Effector memory CD4-positive, alpha-beta T cell (primary cell): ENCODE measurements at regions not wholly inside any gene's neighbourhood (a gene's known extent, or its start where the extent isn't known, plus 50 kb on each side); places are given as distances from the start of the nearest gene placed in this dataset.

Source experiments
- DNase-seq, 3 donors: peaks; one replicate each; pipeline ENCODE4 v3.0.0-alpha.2; 2020
- H3K27ac ChIP-seq: 2 replicates; pipeline ENCODE4 v1.7.0; 2013; ENCODE audit warnings: mild to moderate bottlenecking, low read length, moderate library complexity; ENCODE audit not compliant: insufficient read depth, poor library complexity, severe bottlenecking
- H3K27me3 ChIP-seq: replicated peaks from 2 replicates; pipeline ENCODE4 v1.7.0; 2013; ENCODE audit warnings: mild to moderate bottlenecking, low read length; ENCODE audit not compliant: insufficient read depth, control insufficient read depth, poor library complexity, severe bottlenecking
- H3K36me3 ChIP-seq: 2 replicates; pipeline ENCODE4 v1.7.0; 2013; ENCODE audit warnings: mild to moderate bottlenecking, low read length, moderate library complexity; ENCODE audit not compliant: control insufficient read depth, insufficient read depth
- H3K4me1 ChIP-seq: 2 replicates; pipeline ENCODE4 v1.7.0; 2013; ENCODE audit warnings: low read length, mild to moderate bottlenecking; ENCODE audit not compliant: control insufficient read depth, insufficient read depth, poor library complexity, severe bottlenecking
- H3K4me3 ChIP-seq: 2 replicates; pipeline ENCODE4 v1.7.0; 2013; ENCODE audit warnings: low read length, low read depth, mild to moderate bottlenecking; ENCODE audit not compliant: insufficient read depth, poor library complexity, severe bottlenecking
- H3K9me3 ChIP-seq: 2 replicates; pipeline ENCODE4 v1.7.0; 2013; ENCODE audit warnings: mild to moderate bottlenecking, low read length, moderate library complexity; ENCODE audit not compliant: control insufficient read depth

GRCh38 chr2:18151237-18151636, 272.8 kb downstream of the KCNS3 start:
- no peaks in the 10 kb centered on the region for H3K36me3 ChIP-seq
- no peaks in the 10 kb centered on the region for H3K9me3 ChIP-seq
- H3K27ac ChIP-seq, result no peak overlapping the region
- H3K4me3 ChIP-seq, result no peak overlapping the region
- no peak for DNase-seq
- no peaks in the 10 kb centered on the region for H3K27me3 ChIP-seq
- H3K4me1 ChIP-seq, result no peaks in the 10 kb centered on the region

GRCh38 chr2:18149660-18150246, 271.3 kb downstream of the KCNS3 start:
- DNase-seq, result no peak
- H3K4me3 ChIP-seq, result no peak overlapping the region
- no peaks in the 10 kb centered on the region for H3K4me1 ChIP-seq
- H3K27ac ChIP-seq, result no peak overlapping the region
- no peaks in the 10 kb centered on the region for H3K27me3 ChIP-seq
- no peaks in the 10 kb centered on the region for H3K36me3 ChIP-seq
- H3K9me3 ChIP-seq, result no peaks in the 10 kb centered on the region

GRCh38 chr2:18136881-18137475, 258.5 kb downstream of the KCNS3 start:
- no peak overlapping the region for H3K27ac ChIP-seq
- H3K27me3 ChIP-seq, result no peaks in the 10 kb centered on the region
- no peak for DNase-seq

GRCh38 chr2:18133310-18133709, 254.8 kb downstream of the KCNS3 start:
- H3K4me3 ChIP-seq, result no peak overlapping the region
- H3K36me3 ChIP-seq, result no peaks in the 10 kb centered on the region
- H3K27me3 ChIP-seq, result no peaks in the 10 kb centered on the region
- no peaks in the 10 kb centered on the region for H3K4me1 ChIP-seq
- H3K9me3 ChIP-seq, result no peaks in the 10 kb centered on the region
- H3K27ac ChIP-seq, result no peak overlapping the region
- no peak for DNase-seq

More at GRCh38 chr2:18136881-18137475, 258.5 kb downstream of the KCNS3 start:
- Histone ChIP-seq H3K4me1 (no peaks in the 10 kb centered on the region), H3K9me3 (no peaks in the 10 kb centered on the region), H3K4me3 (no peak overlapping the region), H3K36me3 (no peaks in the 10 kb centered on the region)

GRCh38 chr2:18132697-18133096, 254.2 kb downstream of the KCNS3 start:
- Histone ChIP-seq H3K27ac (no peak overlapping the region), H3K9me3 (no peaks in the 10 kb centered on the region), H3K4me3 (no peak overlapping the region), H3K27me3 (no peaks in the 10 kb centered on the region), H3K4me1 (no peaks in the 10 kb centered on the region), H3K36me3 (no peaks in the 10 kb centered on the region)
- no peak for DNase-seq

- H3K4me3 ChIP-seq, result no peak overlapping the region
- no peaks in the 10 kb centered on the region for H3K36me3 ChIP-seq
- H3K27me3 ChIP-seq, result no peaks in the 10 kb centered on the region
- DNase-seq, result no peak
- no peak overlapping the region for H3K27ac ChIP-seq
- H3K4me1 ChIP-seq, result no peaks in the 10 kb centered on the region
- H3K9me3 ChIP-seq, result no peaks in the 10 kb centered on the region
Observed at GRCh38 chr2:18131761-18132160, 253.3 kb downstream of the KCNS3 start.

- Histone ChIP-seq H3K27ac (no peak overlapping the region), H3K9me3 (no peaks in the 10 kb centered on the region), H3K27me3 (no peaks in the 10 kb centered on the region), H3K36me3 (no peaks in the 10 kb centered on the region), H3K4me1 (no peaks in the 10 kb centered on the region), H3K4me3 (no peak overlapping the region)
- DNase-seq, result no peak
Observed at GRCh38 chr2:18129348-18129747, 250.9 kb downstream of the KCNS3 start.

- Histone ChIP-seq H3K27ac (no peak overlapping the region), H3K4me1 (no peaks in the 10 kb centered on the region), H3K9me3 (no peaks in the 10 kb centered on the region), H3K4me3 (no peak overlapping the region), H3K36me3 (no peaks in the 10 kb centered on the region), H3K27me3 (no peaks in the 10 kb centered on the region)
- DNase-seq, result no peak
Observed at GRCh38 chr2:18125303-18125702, 246.8 kb downstream of the KCNS3 start.

- Histone ChIP-seq H3K27ac (no peak overlapping the region), H3K9me3 (no peaks in the 10 kb centered on the region), H3K36me3 (no peaks in the 10 kb centered on the region), H3K4me3 (no peak overlapping the region), H3K4me1 (no peaks in the 10 kb centered on the region), H3K27me3 (no peaks in the 10 kb centered on the region)
- no peak for DNase-seq
Observed at GRCh38 chr2:18124116-18124835, 245.8 kb downstream of the KCNS3 start.

GRCh38 chr2:18123577-18123976, 245.1 kb downstream of the KCNS3 start:
- H3K4me1 ChIP-seq, result no peaks in the 10 kb centered on the region
- H3K9me3 ChIP-seq, result no peaks in the 10 kb centered on the region
- no peak overlapping the region for H3K4me3 ChIP-seq
- H3K27me3 ChIP-seq, result no peaks in the 10 kb centered on the region
- H3K27ac ChIP-seq, result no peak overlapping the region
- DNase-seq, result no peak
- H3K36me3 ChIP-seq, result no peaks in the 10 kb centered on the region
